CD4-positive, alpha-beta memory T cell (primary cell): ENCODE measurements at regions not wholly inside any gene's neighbourhood (a gene's known extent, or its start where the extent isn't known, plus 50 kb on each side); places are given as distances from the start of the nearest gene placed in this dataset.

ENCODE experiments used
- CTCF ChIA-PET: fragments of 350-600 bp; sonication (Branson Sonifier 250); formaldehyde crosslinking; loops from one replicate; lab custom pipeline; 2021; ENCODE audit warnings: inconsistent platforms; ENCODE audit not compliant: partially characterized antibody; lab: Charles Lee
- POLR2A ChIA-PET: fragments of 350-600 bp; sonication (Branson Sonifier 250); formaldehyde crosslinking; loops from one replicate; lab custom pipeline; 2021; ENCODE audit not compliant: partially characterized antibody; lab: Charles Lee
- DNase-seq, 5 donors: peaks; one replicate each; pipeline versions ENCODE4 v3.0.0 to v3.0.0-alpha.2; 2020 to 2022; ENCODE audit warnings: mixed read lengths in 1 of 5
- H3K27ac ChIP-seq: one replicate; pipeline ENCODE4 v1.7.0; 2013; ENCODE audit warnings: low read depth, low read length
- H3K27me3 ChIP-seq: 2 replicates; pipeline ENCODE4 v1.7.0; 2013; ENCODE audit warnings: mild to moderate bottlenecking, low read length, moderate library complexity; ENCODE audit not compliant: insufficient read depth
- H3K36me3 ChIP-seq: 2 replicates; pipeline ENCODE4 v1.7.0; 2013; ENCODE audit warnings: mild to moderate bottlenecking, low read length, moderate library complexity; ENCODE audit not compliant: insufficient read depth
- H3K4me1 ChIP-seq: 2 replicates; pipeline ENCODE4 v1.7.0; 2013; ENCODE audit warnings: mild to moderate bottlenecking, low read length, moderate library complexity; ENCODE audit not compliant: insufficient read depth
- H3K4me3 ChIP-seq, 2 donors: one replicate each; pipeline ENCODE4 v1.7.0; 2013; ENCODE audit warnings: low read length in 2 of 2, mild to moderate bottlenecking in 1 of 2
- H3K9me3 ChIP-seq, 2 donors: one replicate each; pipeline ENCODE4 v1.7.0; 2013; ENCODE audit warnings: low read length in 2 of 2, control low read depth in 1 of 2; ENCODE audit not compliant: control insufficient read depth in 1 of 2
- H3K27ac Mint-ChIP-seq, 7 donors: one replicate each; pipeline ENCODE4 v1.8.0; 2020 to 2021; ENCODE audit warnings: mixed read lengths in 7 of 7, mild to moderate bottlenecking in 6 of 7, inconsistent platforms in 3 of 7, moderate library complexity in 3 of 7
- H3K27me3 Mint-ChIP-seq, 2 donors: one replicate each; pipeline ENCODE4 v1.8.0; 2020 to 2021; ENCODE audit warnings: mixed read lengths in 2 of 2
- H3K36me3 Mint-ChIP-seq, 2 donors: one replicate each; pipeline ENCODE4 v1.8.0; 2020 to 2021; ENCODE audit warnings: mixed read lengths in 2 of 2, inconsistent platforms in 1 of 2, mild to moderate bottlenecking in 1 of 2
- H3K4me1 Mint-ChIP-seq, 4 donors: one replicate each; pipeline ENCODE4 v1.8.0; 2020 to 2021; ENCODE audit warnings: mixed read lengths in 4 of 4, mild to moderate bottlenecking in 1 of 4
- H3K4me3 Mint-ChIP-seq, 8 donors: one replicate each; pipeline ENCODE4 v1.8.0; 2020 to 2021; ENCODE audit warnings: mixed read lengths in 8 of 8, mild to moderate bottlenecking in 7 of 8, moderate library complexity in 6 of 8, inconsistent platforms in 3 of 8
- H3K9me3 Mint-ChIP-seq, 8 donors: one replicate each; pipeline ENCODE4 v1.8.0; 2020 to 2021; ENCODE audit warnings: mixed read lengths in 8 of 8, mild to moderate bottlenecking in 5 of 8, inconsistent platforms in 3 of 8, moderate library complexity in 1 of 8
- intact Hi-C: fragments of 100-400 bp; cut with micrococcal nuclease; formaldehyde crosslinking; loops from one replicate; pipeline ENCODE4 v1.15.1; 2023

DNA sequence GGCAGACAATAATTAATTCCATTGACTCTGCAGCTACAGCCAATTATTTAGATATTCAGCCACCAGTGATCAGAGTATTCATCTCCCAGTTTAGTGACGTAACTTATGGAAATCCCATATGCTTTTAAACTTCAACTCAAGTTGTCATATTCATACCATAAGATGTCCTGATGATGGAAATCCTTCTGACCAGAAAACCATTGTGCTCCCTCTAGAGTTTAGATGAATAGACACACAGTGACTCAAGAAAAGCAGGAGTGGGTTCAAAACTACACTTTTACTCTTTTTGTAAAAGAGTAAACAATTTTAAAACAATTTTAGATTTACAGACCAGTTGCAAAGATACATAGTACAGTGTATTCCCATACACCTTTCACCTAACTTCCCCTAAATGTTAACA lies 463.7 kb downstream of the KCNT2 start:
- H3K4me3 Mint-ChIP-seq = no peak overlapping the region
- Histone ChIP-seq H3K4me3 (no peak overlapping the region), H3K36me3 (no peaks in the 10 kb centered on the region), H3K27me3 (no peaks in the 10 kb centered on the region), H3K9me3 (no peaks in the 10 kb centered on the region), H3K4me1 (no peaks in the 10 kb centered on the region), H3K27ac (no peak overlapping the region)
- CTCF ChIA-PET = no interaction called here
- no peak for DNase-seq
- H3K4me1 Mint-ChIP-seq = no peaks in the 10 kb centered on the region
- intact Hi-C loops = no loop called here
- H3K9me3 Mint-ChIP-seq = no peaks in the 10 kb centered on the region
- POLR2A ChIA-PET = no interaction called here
- no peaks in the 10 kb centered on the region for H3K36me3 Mint-ChIP-seq
- no peaks in the 10 kb centered on the region for H3K27me3 Mint-ChIP-seq
- H3K27ac Mint-ChIP-seq = no peak overlapping the region

DNA sequence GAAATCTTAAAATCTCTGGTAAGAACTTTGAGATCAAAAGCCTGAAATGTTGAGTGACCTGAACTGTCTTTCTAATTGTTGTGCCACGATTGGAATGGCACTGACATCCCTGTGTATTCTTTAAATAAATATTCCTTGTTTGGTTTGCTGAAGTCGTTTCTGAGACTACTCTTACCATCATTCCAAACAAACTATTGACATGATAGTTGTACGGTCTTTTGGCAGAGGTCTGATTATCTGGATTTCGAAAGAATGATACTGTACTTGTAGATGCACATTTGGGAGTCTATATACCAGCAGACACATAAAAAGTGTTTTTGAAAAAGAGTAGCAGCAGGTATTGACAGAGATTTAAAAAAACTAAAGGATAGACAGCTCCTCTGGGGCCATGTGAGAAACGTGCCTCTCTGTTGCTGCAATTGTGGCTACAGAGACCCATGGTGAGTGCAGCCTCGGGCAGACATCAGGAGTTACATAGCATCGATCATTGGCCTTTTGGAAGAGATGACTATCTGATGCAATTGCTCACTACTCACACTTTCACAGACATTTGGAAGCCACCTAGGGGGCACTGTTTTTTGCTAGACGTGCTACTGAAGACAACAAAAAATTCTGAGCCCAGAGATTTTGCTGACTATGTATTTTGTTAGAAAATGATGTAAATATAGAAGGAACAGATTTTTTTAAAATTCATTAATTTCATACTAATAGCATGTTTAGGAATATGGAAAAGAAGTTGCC lies 464.5 kb downstream of the KCNT2 start:
- intact Hi-C loops = no loop called here
- Mint-ChIP-seq H3K4me3 (no peak overlapping the region), H3K9me3 (peaks cover 0 to 5% (median 0%) of the 10 kb centered on the region in 8 donors), H3K27me3 (no peaks in the 10 kb centered on the region), H3K27ac (no peak overlapping the region), H3K4me1 (no peaks in the 10 kb centered on the region), H3K36me3 (no peaks in the 10 kb centered on the region)
- Histone ChIP-seq H3K36me3 (no peaks in the 10 kb centered on the region), H3K9me3 (no peaks in the 10 kb centered on the region), H3K4me1 (no peaks in the 10 kb centered on the region), H3K27me3 (no peaks in the 10 kb centered on the region), H3K4me3 (no peak overlapping the region), H3K27ac (no peak overlapping the region)
- POLR2A ChIA-PET = no interaction called here
- DNase-seq = no peak
- CTCF ChIA-PET = no interaction called here

DNA sequence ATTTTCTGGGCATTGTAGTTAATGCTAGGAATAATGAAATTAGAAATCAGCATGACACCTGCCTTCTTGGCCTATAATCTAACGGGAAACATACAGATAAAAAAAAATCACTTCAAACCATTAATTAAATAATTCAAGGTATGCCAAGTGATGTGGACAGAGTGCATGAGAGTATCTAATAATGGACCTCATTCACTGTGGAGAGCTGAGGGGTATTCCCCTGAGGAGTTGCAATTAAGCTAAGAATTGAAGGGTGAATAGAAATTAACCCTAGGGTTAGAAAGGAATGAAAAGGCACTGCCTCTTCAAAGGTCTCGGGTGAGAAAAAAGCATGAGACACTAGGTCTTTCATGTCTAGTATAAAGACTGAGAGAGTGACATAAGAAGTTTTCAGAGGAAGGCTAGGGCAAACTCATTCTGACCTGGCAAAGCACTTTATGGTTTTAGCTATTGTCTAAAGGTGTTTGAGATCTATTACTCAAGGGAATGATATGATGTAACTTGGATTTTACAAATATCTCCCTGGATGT lies 466.1 kb downstream of the KCNT2 start:
- no peak overlapping the region for H3K4me3 ChIP-seq
- H3K27me3 ChIP-seq = no peaks in the 10 kb centered on the region
- intact Hi-C loops = no loop called here
- Mint-ChIP-seq H3K4me3 (no peak overlapping the region), H3K36me3 (no peaks in the 10 kb centered on the region), H3K27ac (no peak overlapping the region), H3K27me3 (no peaks in the 10 kb centered on the region), H3K9me3 (peaks cover 0 to 12% (median 0%) of the 10 kb centered on the region in 8 donors), H3K4me1 (no peaks in the 10 kb centered on the region)
- no peaks in the 10 kb centered on the region for H3K9me3 ChIP-seq
- H3K4me1 ChIP-seq = no peaks in the 10 kb centered on the region
- no peak overlapping the region for H3K27ac ChIP-seq
- ChIA-PET CTCF (no interaction called here), POLR2A (no interaction called here)
- no peak for DNase-seq
- no peaks in the 10 kb centered on the region for H3K36me3 ChIP-seq

DNA sequence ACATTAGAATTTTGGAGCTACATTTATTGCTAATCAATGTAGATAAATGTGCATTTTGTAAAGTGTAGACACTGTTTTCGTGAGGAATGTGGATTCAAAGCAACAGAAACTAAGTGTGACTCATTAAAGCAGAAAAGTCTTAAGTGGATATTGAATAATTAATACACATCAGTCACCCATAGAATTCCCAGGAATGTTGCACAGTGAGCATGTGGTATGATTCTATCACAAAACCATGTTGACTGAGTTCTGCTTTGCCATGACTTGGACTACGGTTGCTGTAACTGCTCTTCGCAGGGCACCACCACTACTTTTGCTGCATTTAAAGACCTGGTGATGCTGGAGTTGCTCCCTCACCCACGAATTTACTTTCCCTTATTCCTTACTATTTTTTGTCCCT lies 471.8 kb downstream of the KCNT2 start:
- Mint-ChIP-seq H3K36me3 (no peaks in the 10 kb centered on the region), H3K4me1 (no peaks in the 10 kb centered on the region), H3K4me3 (no peak overlapping the region), H3K27ac (no peak overlapping the region), H3K9me3 (peaks cover 0 to 12% (median 0%) of the 10 kb centered on the region in 8 donors), H3K27me3 (no peaks in the 10 kb centered on the region)
- Histone ChIP-seq H3K4me3 (no peak overlapping the region), H3K27me3 (no peaks in the 10 kb centered on the region), H3K9me3 (no peaks in the 10 kb centered on the region), H3K4me1 (no peaks in the 10 kb centered on the region), H3K27ac (no peak overlapping the region), H3K36me3 (no peaks in the 10 kb centered on the region)
- intact Hi-C loops = no loop called here
- no peak for DNase-seq
- ChIA-PET CTCF (interaction anchor here (0.7 kb wide), 1 partner anchor 11 kb away, joined by 3 read pairs; no protein-coding TSS in a partner anchor), POLR2A (no interaction called here)

DNA sequence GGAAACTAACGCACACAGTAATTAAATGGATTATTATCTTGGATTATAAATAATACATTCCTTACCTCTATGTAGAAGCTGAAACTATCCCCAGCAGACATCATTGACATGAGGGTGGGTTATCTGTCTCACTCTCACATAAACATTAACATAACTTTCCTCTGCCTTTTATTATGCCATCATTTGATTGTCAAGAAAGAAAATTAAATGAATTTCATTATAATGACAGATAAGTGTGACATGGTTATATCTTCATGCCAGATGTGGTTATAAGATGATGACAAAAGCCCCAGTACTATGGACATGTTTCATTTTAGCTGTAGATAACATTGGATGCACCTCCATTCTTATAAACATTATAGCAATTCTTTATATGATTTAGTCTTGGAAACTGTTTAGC lies 476.5 kb downstream of the KCNT2 start:
- no peaks in the 10 kb centered on the region for H3K27me3 ChIP-seq
- intact Hi-C loops = no loop called here
- H3K27me3 Mint-ChIP-seq = no peaks in the 10 kb centered on the region
- no peak overlapping the region for H3K4me3 ChIP-seq
- H3K36me3 Mint-ChIP-seq = no peaks in the 10 kb centered on the region
- H3K36me3 ChIP-seq = no peaks in the 10 kb centered on the region
- CTCF ChIA-PET = no interaction called here
- no peak overlapping the region for H3K4me3 Mint-ChIP-seq
- no peaks in the 10 kb centered on the region for H3K9me3 Mint-ChIP-seq
- H3K4me1 ChIP-seq = no peaks in the 10 kb centered on the region
- no peak overlapping the region for H3K27ac Mint-ChIP-seq
- no peak overlapping the region for H3K27ac ChIP-seq
- no peaks in the 10 kb centered on the region for H3K4me1 Mint-ChIP-seq
- H3K9me3 ChIP-seq = no peaks in the 10 kb centered on the region
- POLR2A ChIA-PET = no interaction called here
- no peak for DNase-seq

DNA sequence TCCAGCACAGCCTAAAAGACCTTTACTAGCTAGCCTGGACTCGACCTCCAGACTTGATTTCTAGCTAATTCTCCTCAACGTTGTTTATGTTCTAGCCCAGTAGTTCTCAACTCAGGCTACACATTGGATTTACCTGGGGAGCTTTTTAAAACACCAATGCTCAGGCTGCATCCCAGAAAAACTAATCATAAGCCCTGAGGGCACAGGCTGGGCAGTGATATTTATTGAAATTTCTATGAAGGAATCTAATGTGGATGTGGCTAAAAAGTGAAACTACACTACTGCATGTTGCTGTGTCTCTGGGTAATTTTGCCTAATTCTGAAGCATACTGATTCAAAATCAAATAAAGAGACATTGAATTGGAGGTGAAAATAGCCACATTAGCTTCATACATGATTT lies 479.4 kb downstream of the KCNT2 start:
- POLR2A ChIA-PET = no interaction called here
- Mint-ChIP-seq H3K27me3 (no peaks in the 10 kb centered on the region), H3K4me1 (no peaks in the 10 kb centered on the region), H3K4me3 (no peak overlapping the region), H3K27ac (no peak overlapping the region), H3K9me3 (peaks cover 0 to 1% (median 0%) of the 10 kb centered on the region in 8 donors), H3K36me3 (no peaks in the 10 kb centered on the region)
- no peak for DNase-seq
- intact Hi-C loops = no loop called here
- no peaks in the 10 kb centered on the region for H3K4me1 ChIP-seq
- no peak overlapping the region for H3K27ac ChIP-seq
- no peaks in the 10 kb centered on the region for H3K27me3 ChIP-seq
- H3K4me3 ChIP-seq = no peak overlapping the region
- CTCF ChIA-PET = no interaction called here
- H3K36me3 ChIP-seq = no peaks in the 10 kb centered on the region
- no peaks in the 10 kb centered on the region for H3K9me3 ChIP-seq

DNA sequence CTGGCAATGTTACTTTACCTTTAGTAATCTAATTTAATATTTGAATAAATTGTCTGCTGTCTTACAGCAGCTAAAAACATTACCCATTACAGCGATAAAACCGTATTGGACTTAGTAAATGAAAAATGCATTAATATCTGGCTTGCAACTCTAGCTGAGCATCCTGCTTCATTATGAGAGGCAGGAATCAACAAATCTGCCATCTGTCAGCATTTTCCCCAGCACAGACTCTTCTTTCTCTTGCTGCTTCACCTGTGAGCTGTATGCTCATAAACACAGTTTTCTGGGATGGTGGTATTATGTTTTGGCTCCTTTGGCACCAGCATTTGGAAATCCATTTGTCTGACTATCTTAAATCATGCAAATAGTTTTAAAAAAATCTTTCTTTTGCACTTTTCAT lies 487.1 kb downstream of the KCNT2 start:
- CTCF ChIA-PET = no interaction called here
- Histone ChIP-seq H3K9me3 (no peaks in the 10 kb centered on the region), H3K36me3 (no peaks in the 10 kb centered on the region), H3K27ac (no peak overlapping the region), H3K4me3 (no peak overlapping the region), H3K4me1 (no peaks in the 10 kb centered on the region), H3K27me3 (no peaks in the 10 kb centered on the region)
- H3K27me3 Mint-ChIP-seq = no peaks in the 10 kb centered on the region
- no peak overlapping the region for H3K27ac Mint-ChIP-seq
- intact Hi-C loops = no loop called here
- no peaks in the 10 kb centered on the region for H3K4me1 Mint-ChIP-seq
- H3K9me3 Mint-ChIP-seq = peaks cover 0 to 3% (median 0%) of the 10 kb centered on the region in 8 donors
- no peak overlapping the region for H3K4me3 Mint-ChIP-seq
- POLR2A ChIA-PET = no interaction called here
- no peaks in the 10 kb centered on the region for H3K36me3 Mint-ChIP-seq
- no peak for DNase-seq
